IPS-NIHi7 (cell line): ENCODE measurements at regions not wholly inside any gene's neighbourhood (a gene's known extent, or its start where the extent isn't known, plus 50 kb on each side); places are given as distances from the start of the nearest gene placed in this dataset.
"Not testable (repeated sequence)": the region's sequence is repeated elsewhere in the genome, so short reads cannot be mapped to it uniquely, and the experiment has no call there.

ENCODE experiments used
- DNase-seq: peaks from one replicate; pipeline ENCODE4 v3.0.0; 2012; ENCODE audit warnings: mixed read lengths; ENCODE audit errors: extremely low spot score

- DNase-seq, result not testable (repeated sequence)
These were observed 176.8 kb upstream of the PLGLB1 start for GRCh38 chr2:87198422-87198821.

DNA sequence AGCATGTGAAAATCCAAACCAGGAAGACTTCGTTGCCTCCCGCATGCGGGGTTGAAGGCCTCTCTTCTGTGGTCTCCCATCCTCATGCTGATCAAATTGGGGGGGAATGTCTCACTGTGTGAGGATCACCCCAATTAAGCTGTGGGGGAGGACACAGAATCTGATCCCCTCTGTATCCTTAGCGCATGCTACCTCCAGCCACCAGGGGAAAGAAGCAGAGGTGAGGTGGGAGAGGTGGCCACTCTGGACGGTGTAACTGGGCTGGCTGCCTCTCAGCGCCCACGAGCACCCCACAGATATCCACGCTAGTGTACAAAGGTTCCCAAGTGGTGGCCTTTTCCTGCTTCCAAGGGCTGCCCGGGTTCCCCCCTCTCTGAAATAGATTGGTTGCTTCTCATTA, 177.6 kb upstream of the PLGLB1 start:
- DNase-seq, result not testable (repeated sequence)

DNA sequence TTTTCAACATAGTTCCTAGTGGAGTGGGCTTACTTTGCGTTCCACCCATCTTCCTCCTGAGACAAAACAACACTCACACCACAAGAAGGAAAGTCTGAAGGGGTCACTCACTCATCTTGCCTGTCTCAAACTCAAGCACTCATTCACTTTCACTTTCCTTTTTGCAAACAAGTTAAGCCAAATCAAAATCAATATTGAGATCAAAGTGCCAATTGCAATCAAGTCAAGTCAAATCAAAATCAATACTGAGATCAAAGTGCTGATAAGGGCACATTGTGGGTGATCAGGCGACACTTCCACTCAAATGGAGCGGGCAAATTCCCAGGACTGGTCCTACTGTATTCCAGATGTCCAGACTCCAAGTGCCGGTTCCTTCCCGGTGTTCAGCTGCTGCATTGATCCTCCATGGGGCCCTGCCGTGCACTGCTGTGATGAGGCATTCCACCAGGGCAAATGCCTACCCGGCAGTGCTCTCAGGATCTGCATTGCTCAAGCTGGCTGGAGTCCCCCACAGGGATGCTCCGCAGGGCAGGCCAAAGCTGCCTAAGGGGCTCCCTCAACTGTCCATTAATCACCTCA, 183.0 kb upstream of the PLGLB1 start:
- DNase-seq, result not testable (repeated sequence)

- not testable (repeated sequence) for DNase-seq
These were observed 191.3 kb upstream of the PLGLB1 start for GRCh38 chr2:87212938-87213337.

GRCh38 chr2:87217005-87217404, 195.4 kb upstream of the PLGLB1 start:
- DNase-seq, result not testable (repeated sequence)

- not testable (repeated sequence) for DNase-seq
These were observed 196.2 kb upstream of the PLGLB1 start for GRCh38 chr2:87217741-87218410.

DNA sequence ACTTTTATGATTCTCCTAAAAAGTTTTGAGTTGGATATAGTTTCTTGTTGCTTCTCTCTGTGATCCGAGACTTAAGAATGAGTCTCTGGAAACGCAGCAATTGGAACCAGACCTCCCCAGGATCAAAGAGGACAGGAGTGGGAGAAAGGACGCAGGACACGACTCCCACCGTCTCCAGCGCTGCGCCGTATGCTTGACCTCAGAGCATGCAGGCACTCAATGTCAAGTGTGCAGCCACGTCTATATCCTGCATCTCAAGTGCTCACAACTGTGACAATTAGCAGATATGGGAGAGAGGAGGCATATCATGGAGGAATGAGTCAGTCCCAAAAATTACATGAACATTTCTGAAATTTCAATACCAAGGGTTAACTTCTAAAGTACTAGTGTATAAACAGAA, 199.0 kb upstream of the PLGLB1 start:
- not testable (repeated sequence) for DNase-seq

- DNase-seq, result not testable (repeated sequence)
These were observed 200.5 kb upstream of the PLGLB1 start for GRCh38 chr2:87222131-87222530.

DNA sequence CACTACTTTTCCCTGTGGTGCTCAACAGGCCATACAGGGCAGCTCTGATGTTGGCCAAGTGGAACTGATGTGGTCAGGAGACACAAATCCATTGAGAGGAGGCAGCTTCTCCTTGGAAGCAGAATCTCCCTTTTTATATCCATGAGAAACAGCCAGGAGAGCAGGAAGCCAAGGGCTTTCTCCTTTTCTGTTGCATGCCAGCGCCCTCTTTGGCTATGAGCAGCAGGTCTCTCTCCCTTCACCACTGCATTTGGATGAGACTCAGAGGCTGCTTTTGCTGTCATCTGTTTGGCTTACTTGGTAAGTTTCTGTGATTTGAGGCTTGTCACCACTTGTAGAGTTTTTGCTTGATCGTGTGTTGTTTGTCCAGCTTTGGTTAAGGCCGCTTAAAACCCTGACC, 202.2 kb upstream of the PLGLB1 start:
- not testable (repeated sequence) for DNase-seq

GRCh38 chr2:87229091-87229689, 207.5 kb upstream of the PLGLB1 start:
- not testable (repeated sequence) for DNase-seq

DNA sequence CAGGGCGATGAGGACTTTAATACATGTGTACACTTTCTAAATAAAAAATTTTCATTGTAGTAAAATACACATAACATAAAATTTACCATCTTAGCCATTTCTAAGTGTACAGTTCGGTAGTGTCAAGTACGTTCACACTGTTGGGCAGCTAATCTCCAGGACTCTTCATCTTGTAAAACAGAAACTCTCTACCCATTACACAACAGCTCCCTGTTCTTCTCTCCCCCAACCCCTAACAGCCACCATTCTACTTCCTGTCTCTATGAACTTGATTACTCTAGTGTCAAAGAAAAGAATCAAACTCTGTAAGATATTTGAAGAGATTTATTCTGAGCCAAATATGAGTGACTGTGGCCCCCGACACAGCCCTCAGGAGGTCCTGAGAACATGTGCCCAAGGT, 208.3 kb upstream of the PLGLB1 start:
- not testable (repeated sequence) for DNase-seq

DNA sequence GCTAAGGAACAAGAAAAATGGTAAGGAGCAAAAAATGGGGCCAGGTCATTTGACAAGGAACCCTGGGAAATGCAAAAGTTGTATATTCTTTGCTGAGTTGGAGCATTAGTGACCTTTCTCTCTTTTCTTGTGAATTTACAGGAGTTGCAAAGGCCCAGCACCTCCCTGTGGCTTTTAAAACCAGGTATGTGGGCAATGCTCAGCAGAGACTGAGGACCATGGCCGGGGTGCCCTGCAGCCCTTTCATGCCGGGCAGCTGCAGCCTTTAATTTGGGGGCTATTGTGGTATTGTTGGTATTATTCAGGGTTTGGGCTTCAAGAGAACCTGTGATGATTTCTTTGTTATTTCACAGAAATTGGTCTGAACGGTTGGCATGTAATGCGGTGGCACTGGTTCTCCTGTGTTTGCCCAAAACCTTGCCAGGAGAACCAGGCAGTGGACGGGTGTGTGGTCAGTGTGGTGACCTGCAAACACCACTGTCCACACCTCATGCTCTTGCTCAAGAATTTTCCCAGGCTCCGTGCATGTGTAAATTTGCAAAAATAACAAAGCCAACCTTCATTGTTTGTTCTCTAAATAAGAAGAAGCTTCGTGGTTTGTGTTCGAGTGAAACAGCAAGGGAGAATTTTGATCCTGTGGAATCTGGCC, 213.8 kb upstream of the PLGLB1 start:
- not testable (repeated sequence) for DNase-seq

DNA sequence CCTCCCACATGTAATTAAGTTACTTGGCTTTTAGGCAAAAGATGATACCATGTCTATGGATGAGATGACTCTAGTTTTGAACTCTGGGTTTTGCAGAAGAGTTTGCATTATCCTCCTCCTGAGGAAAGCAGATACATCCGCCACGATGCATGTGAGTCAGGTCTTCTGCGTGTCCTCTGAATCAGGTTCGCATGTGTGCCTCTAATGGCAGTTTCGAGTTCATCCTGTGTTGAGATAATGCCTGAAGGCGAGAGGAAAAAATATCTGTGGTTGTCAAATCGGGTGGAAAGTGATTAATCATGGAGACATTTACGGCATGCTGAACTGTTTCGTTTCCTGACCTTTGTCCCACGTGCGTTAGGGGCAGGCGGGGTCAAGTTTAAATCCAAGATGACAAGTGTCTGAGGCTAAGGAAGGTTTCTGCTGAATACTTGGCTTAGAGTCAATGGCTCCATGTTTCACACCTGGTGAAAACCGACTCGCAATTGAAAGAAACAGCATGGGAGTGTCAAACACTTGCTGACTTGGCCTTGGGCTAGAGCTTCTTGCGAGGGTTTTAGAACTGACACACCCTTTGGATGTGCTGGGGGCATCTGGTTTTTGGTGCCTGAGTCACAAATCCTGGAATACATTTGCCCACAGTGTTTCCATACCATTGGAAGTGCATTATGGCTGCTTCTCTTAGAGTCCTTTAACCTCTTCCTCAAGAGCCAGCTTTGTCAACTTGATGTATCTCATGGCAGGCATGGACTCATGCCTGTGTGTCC, 216.1 kb upstream of the PLGLB1 start:
- DNase-seq, result not testable (repeated sequence)

- DNase-seq, result not testable (repeated sequence)
These were observed 218.0 kb upstream of the PLGLB1 start for GRCh38 chr2:87239558-87240215.

DNA sequence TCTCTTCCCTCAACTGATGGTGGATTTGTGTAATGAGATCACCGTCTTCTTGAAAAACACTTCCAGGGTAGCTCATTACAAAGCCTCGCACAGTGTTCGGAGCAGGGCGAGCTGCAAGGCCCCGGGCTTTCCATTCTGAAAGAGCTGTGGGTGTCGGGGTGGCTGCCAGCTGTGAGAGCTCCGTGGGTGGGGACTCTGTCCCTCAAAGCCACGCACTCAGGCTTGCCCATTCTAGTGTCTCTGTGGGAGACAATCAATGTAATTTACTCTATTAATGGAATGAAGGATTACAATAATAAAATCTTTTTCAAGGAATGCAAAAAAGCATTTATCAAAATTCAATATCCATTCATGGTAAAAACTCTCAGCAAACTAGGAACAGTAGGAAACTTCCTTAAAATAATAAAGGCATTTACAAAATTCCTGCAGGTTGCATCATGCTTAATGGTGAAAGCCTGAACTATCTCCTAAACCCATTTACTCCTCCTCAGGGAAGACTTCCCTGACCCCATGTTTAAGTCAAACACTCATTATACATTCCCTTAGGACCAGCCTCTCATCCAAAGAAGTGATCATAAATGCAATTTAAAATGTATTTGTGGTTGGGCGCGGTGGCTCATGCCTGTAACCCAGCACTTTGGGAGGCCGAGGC, 224.5 kb upstream of the PLGLB1 start:
- not testable (repeated sequence) for DNase-seq

DNA sequence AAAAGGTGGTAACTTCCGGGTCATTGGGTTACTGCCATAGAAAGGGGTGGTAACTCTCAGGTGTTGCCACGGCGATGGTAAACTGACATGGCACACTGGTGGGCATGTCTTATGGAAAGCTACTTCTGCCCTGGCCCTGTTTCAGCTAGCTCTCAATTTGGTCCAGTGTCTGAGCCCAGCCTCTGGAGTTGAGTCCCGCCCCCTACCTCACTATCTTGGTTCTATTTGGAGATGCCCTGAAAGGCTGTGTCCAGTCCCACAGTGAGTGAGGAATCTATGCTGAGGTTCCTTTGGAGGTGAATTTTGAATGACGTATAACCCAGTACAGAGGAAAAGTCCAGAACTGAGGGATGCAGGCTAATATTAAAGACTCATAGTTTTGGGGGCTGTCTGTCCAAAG, 230.4 kb upstream of the PLGLB1 start:
- DNase-seq, result not testable (repeated sequence)

DNA sequence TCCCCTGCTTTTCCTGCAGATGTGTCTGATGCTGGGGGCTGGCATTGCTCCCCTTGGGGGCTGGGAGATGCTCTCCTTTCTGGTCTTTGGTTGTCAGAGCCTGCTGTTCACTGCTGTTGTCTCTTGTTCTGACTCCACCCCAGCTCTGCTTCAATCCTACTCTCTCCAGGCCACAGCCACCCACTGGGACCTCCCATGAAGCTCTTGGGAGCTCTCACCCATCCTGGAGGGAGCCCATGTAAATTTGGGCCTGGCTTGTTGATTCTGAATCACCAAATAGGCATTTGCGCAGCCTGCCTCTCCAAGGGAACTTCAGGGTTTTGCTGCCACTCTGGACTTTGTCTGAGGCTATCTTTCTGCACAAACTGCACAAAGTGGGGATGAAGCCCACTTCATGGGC, 232.9 kb upstream of the PLGLB1 start:
- not testable (repeated sequence) for DNase-seq

DNA sequence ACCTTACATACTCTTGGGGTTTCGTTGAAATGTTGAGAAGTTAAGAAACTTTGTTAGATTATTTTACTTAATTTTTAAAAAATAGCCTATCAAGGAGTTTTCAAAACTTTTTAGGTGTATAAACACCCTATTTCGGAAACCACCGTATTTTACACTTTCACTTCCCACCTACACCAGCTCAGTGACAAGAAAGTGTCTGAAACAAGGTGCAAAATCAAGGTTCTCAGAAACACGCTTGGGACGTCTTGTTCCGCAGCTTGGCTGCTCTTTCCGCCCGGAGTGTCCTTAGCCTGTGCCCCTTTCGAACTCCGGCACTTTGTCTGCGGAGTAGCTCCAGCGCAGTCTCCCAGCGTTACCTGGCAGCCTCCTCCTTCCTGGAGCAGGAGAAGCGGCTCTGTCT, 233.8 kb upstream of the PLGLB1 start:
- not testable (repeated sequence) for DNase-seq

- not testable (repeated sequence) for DNase-seq
These were observed 237.2 kb upstream of the PLGLB1 start for GRCh38 chr2:87258887-87259286.

GRCh38 chr2:87262184-87262702, 240.6 kb upstream of the PLGLB1 start:
- not testable (repeated sequence) for DNase-seq
